ENCODE measurements at regions not wholly inside any gene's neighbourhood (a gene's known extent, or its start where the extent isn't known, plus 50 kb on each side); places are given as distances from the start of the nearest gene placed in this dataset.

GRCh38 chr3:117515309-117515708 is 805.7 kb downstream of the TUSC7 start:
- no peaks in the 10 kb centered on the region for H3K36me3 ChIP-seq (ENCODE audit: control insufficient read depth in 1 of 2, insufficient read depth in 2 of 2, low read length in 2 of 2)
- no peaks in the 10 kb centered on the region for H3K27me3 ChIP-seq (ENCODE audit: control insufficient read depth in 1 of 2, insufficient read depth in 2 of 2, low read length in 2 of 2)
- H3K4me3 ChIP-seq (ENCODE audit: low read depth in 1 of 2, low read length in 2 of 2), result no peak overlapping the region

GRCh38 chr3:117518364-117518763 is 808.8 kb downstream of the TUSC7 start:
- Histone ChIP-seq H3K36me3 (ENCODE audit: control insufficient read depth in 1 of 2, insufficient read depth in 2 of 2, low read length in 2 of 2) (no peaks in the 10 kb centered on the region), H3K27me3 (ENCODE audit: control insufficient read depth in 1 of 2, insufficient read depth in 2 of 2, low read length in 2 of 2) (no peaks in the 10 kb centered on the region), H3K4me3 (ENCODE audit: low read depth in 1 of 2, low read length in 2 of 2) (no peak overlapping the region), H3K9ac (ENCODE audit: low read depth in 1 of 2, low read length in 2 of 2) (no peak overlapping the region), H3K9me3 (ENCODE audit: control insufficient read depth in 1 of 2, low read length in 2 of 2) (no peaks in the 10 kb centered on the region), H3K4me1 (ENCODE audit: control insufficient read depth in 1 of 2, insufficient read depth in 2 of 2, low read length in 2 of 2) (no peaks in the 10 kb centered on the region), H3K27ac (ENCODE audit: low read depth, low read length) (no peak overlapping the region)

More at GRCh38 chr3:117515309-117515708, 805.7 kb downstream of the TUSC7 start:
- H3K27ac ChIP-seq (ENCODE audit: low read depth, low read length), result no peak overlapping the region
- no peaks in the 10 kb centered on the region for H3K9me3 ChIP-seq (ENCODE audit: control insufficient read depth in 1 of 2, low read length in 2 of 2)
- no peak overlapping the region for H3K9ac ChIP-seq (ENCODE audit: low read depth in 1 of 2, low read length in 2 of 2)
- no peaks in the 10 kb centered on the region for H3K4me1 ChIP-seq (ENCODE audit: control insufficient read depth in 1 of 2, insufficient read depth in 2 of 2, low read length in 2 of 2)

- Histone ChIP-seq H3K27ac (ENCODE audit: low read depth, low read length) (no peak overlapping the region), H3K4me3 (ENCODE audit: low read depth in 1 of 2, low read length in 2 of 2) (no peak overlapping the region), H3K4me1 (ENCODE audit: control insufficient read depth in 1 of 2, insufficient read depth in 2 of 2, low read length in 2 of 2) (no peaks in the 10 kb centered on the region), H3K9ac (ENCODE audit: low read depth in 1 of 2, low read length in 2 of 2) (no peak overlapping the region), H3K27me3 (ENCODE audit: control insufficient read depth in 1 of 2, insufficient read depth in 2 of 2, low read length in 2 of 2) (no peaks in the 10 kb centered on the region), H3K36me3 (ENCODE audit: control insufficient read depth in 1 of 2, insufficient read depth in 2 of 2, low read length in 2 of 2) (no peaks in the 10 kb centered on the region), H3K9me3 (ENCODE audit: control insufficient read depth in 1 of 2, low read length in 2 of 2) (no peaks in the 10 kb centered on the region)
Observed at GRCh38 chr3:117519776-117520175, 810.2 kb downstream of the TUSC7 start.

- H3K4me1 ChIP-seq (ENCODE audit: control insufficient read depth in 1 of 2, insufficient read depth in 2 of 2, low read length in 2 of 2), result no peaks in the 10 kb centered on the region
- no peaks in the 10 kb centered on the region for H3K36me3 ChIP-seq (ENCODE audit: control insufficient read depth in 1 of 2, insufficient read depth in 2 of 2, low read length in 2 of 2)
- no peak overlapping the region for H3K9ac ChIP-seq (ENCODE audit: low read depth in 1 of 2, low read length in 2 of 2)
- no peaks in the 10 kb centered on the region for H3K9me3 ChIP-seq (ENCODE audit: control insufficient read depth in 1 of 2, low read length in 2 of 2)
- H3K27me3 ChIP-seq (ENCODE audit: control insufficient read depth in 1 of 2, insufficient read depth in 2 of 2, low read length in 2 of 2), result no peaks in the 10 kb centered on the region
- no peak overlapping the region for H3K4me3 ChIP-seq (ENCODE audit: low read depth in 1 of 2, low read length in 2 of 2)
- H3K27ac ChIP-seq (ENCODE audit: low read depth, low read length), result no peak overlapping the region
Observed at GRCh38 chr3:117520582-117520981, 811.0 kb downstream of the TUSC7 start.

- H3K36me3 ChIP-seq (ENCODE audit: control insufficient read depth in 1 of 2, insufficient read depth in 2 of 2, low read length in 2 of 2), result no peaks in the 10 kb centered on the region
- no peaks in the 10 kb centered on the region for H3K9me3 ChIP-seq (ENCODE audit: control insufficient read depth in 1 of 2, low read length in 2 of 2)
- H3K27me3 ChIP-seq (ENCODE audit: control insufficient read depth in 1 of 2, insufficient read depth in 2 of 2, low read length in 2 of 2), result no peaks in the 10 kb centered on the region
- no peaks in the 10 kb centered on the region for H3K4me1 ChIP-seq (ENCODE audit: control insufficient read depth in 1 of 2, insufficient read depth in 2 of 2, low read length in 2 of 2)
- H3K4me3 ChIP-seq (ENCODE audit: low read depth in 1 of 2, low read length in 2 of 2), result no peak overlapping the region
- H3K9ac ChIP-seq (ENCODE audit: low read depth in 1 of 2, low read length in 2 of 2), result no peak overlapping the region
- no peak overlapping the region for H3K27ac ChIP-seq (ENCODE audit: low read depth, low read length)
Observed at GRCh38 chr3:117523418-117523817, 813.8 kb downstream of the TUSC7 start.

- Histone ChIP-seq H3K36me3 (ENCODE audit: control insufficient read depth in 1 of 2, insufficient read depth in 2 of 2, low read length in 2 of 2) (no peaks in the 10 kb centered on the region), H3K4me3 (ENCODE audit: low read depth in 1 of 2, low read length in 2 of 2) (no peak overlapping the region), H3K9ac (ENCODE audit: low read depth in 1 of 2, low read length in 2 of 2) (no peak overlapping the region), H3K9me3 (ENCODE audit: control insufficient read depth in 1 of 2, low read length in 2 of 2) (no peaks in the 10 kb centered on the region), H3K27me3 (ENCODE audit: control insufficient read depth in 1 of 2, insufficient read depth in 2 of 2, low read length in 2 of 2) (no peaks in the 10 kb centered on the region), H3K4me1 (ENCODE audit: control insufficient read depth in 1 of 2, insufficient read depth in 2 of 2, low read length in 2 of 2) (no peaks in the 10 kb centered on the region), H3K27ac (ENCODE audit: low read depth, low read length) (no peak overlapping the region)
Observed at GRCh38 chr3:117524890-117525289, 815.3 kb downstream of the TUSC7 start.

GRCh38 chr3:117526470-117527079 is 817.0 kb downstream of the TUSC7 start:
- no peaks in the 10 kb centered on the region for H3K27me3 ChIP-seq (ENCODE audit: control insufficient read depth in 1 of 2, insufficient read depth in 2 of 2, low read length in 2 of 2)
- no peak overlapping the region for H3K4me3 ChIP-seq (ENCODE audit: low read depth in 1 of 2, low read length in 2 of 2)
- no peak overlapping the region for H3K27ac ChIP-seq (ENCODE audit: low read depth, low read length)
- H3K36me3 ChIP-seq (ENCODE audit: control insufficient read depth in 1 of 2, insufficient read depth in 2 of 2, low read length in 2 of 2), result no peaks in the 10 kb centered on the region
- no peaks in the 10 kb centered on the region for H3K9me3 ChIP-seq (ENCODE audit: control insufficient read depth in 1 of 2, low read length in 2 of 2)
- no peaks in the 10 kb centered on the region for H3K4me1 ChIP-seq (ENCODE audit: control insufficient read depth in 1 of 2, insufficient read depth in 2 of 2, low read length in 2 of 2)
- no peak overlapping the region for H3K9ac ChIP-seq (ENCODE audit: low read depth in 1 of 2, low read length in 2 of 2)

- H3K27me3 ChIP-seq (ENCODE audit: control insufficient read depth in 1 of 2, insufficient read depth in 2 of 2, low read length in 2 of 2), result no peaks in the 10 kb centered on the region
- no peak overlapping the region for H3K27ac ChIP-seq (ENCODE audit: low read depth, low read length)
- H3K4me3 ChIP-seq (ENCODE audit: low read depth in 1 of 2, low read length in 2 of 2), result no peak overlapping the region
- H3K36me3 ChIP-seq (ENCODE audit: control insufficient read depth in 1 of 2, insufficient read depth in 2 of 2, low read length in 2 of 2), result no peaks in the 10 kb centered on the region
- no peak overlapping the region for H3K9ac ChIP-seq (ENCODE audit: low read depth in 1 of 2, low read length in 2 of 2)
- H3K4me1 ChIP-seq (ENCODE audit: control insufficient read depth in 1 of 2, insufficient read depth in 2 of 2, low read length in 2 of 2), result no peaks in the 10 kb centered on the region
- H3K9me3 ChIP-seq (ENCODE audit: control insufficient read depth in 1 of 2, low read length in 2 of 2), result no peaks in the 10 kb centered on the region
Observed at GRCh38 chr3:117527346-117527745, 817.8 kb downstream of the TUSC7 start.

- Histone ChIP-seq H3K9me3 (ENCODE audit: control insufficient read depth in 1 of 2, low read length in 2 of 2) (no peaks in the 10 kb centered on the region), H3K36me3 (ENCODE audit: control insufficient read depth in 1 of 2, insufficient read depth in 2 of 2, low read length in 2 of 2) (no peaks in the 10 kb centered on the region), H3K9ac (ENCODE audit: low read depth in 1 of 2, low read length in 2 of 2) (no peak overlapping the region), H3K27ac (ENCODE audit: low read depth, low read length) (no peak overlapping the region), H3K4me3 (ENCODE audit: low read depth in 1 of 2, low read length in 2 of 2) (no peak overlapping the region), H3K27me3 (ENCODE audit: control insufficient read depth in 1 of 2, insufficient read depth in 2 of 2, low read length in 2 of 2) (no peaks in the 10 kb centered on the region), H3K4me1 (ENCODE audit: control insufficient read depth in 1 of 2, insufficient read depth in 2 of 2, low read length in 2 of 2) (no peaks in the 10 kb centered on the region)
Observed at GRCh38 chr3:117528688-117529087, 819.1 kb downstream of the TUSC7 start.

GRCh38 chr3:117531078-117531767 is 821.6 kb downstream of the TUSC7 start:
- Histone ChIP-seq H3K4me1 (ENCODE audit: control insufficient read depth in 1 of 2, insufficient read depth in 2 of 2, low read length in 2 of 2) (peaks cover 2 to 4% of the 10 kb centered on the region in 2 donors), H3K27ac (ENCODE audit: low read depth, low read length) (no peak overlapping the region), H3K27me3 (ENCODE audit: control insufficient read depth in 1 of 2, insufficient read depth in 2 of 2, low read length in 2 of 2) (no peaks in the 10 kb centered on the region), H3K9ac (ENCODE audit: low read depth in 1 of 2, low read length in 2 of 2) (no peak overlapping the region), H3K9me3 (ENCODE audit: control insufficient read depth in 1 of 2, low read length in 2 of 2) (no peaks in the 10 kb centered on the region), H3K4me3 (ENCODE audit: low read depth in 1 of 2, low read length in 2 of 2) (no peak overlapping the region), H3K36me3 (ENCODE audit: control insufficient read depth in 1 of 2, insufficient read depth in 2 of 2, low read length in 2 of 2) (no peaks in the 10 kb centered on the region)
